Epithelial cell of proximal tubule (primary cell): ENCODE measurements at regions not wholly inside any gene's neighbourhood (a gene's known extent, or its start where the extent isn't known, plus 50 kb on each side); places are given as distances from the start of the nearest gene placed in this dataset.
"Not testable (repeated sequence)": the region's sequence is repeated elsewhere in the genome, so short reads cannot be mapped to it uniquely, and the experiment has no call there.

Experiments used
- DNase-seq: peaks from one replicate; pipeline ENCODE4 v3.0.0-alpha.2; 2011; ENCODE audit warnings: low read depth
- H3K4me3 ChIP-seq: 2 replicates; pipeline ENCODE4 v1.5.1; 2011; ENCODE audit warnings: low read depth, mild to moderate bottlenecking, low read length
- TF ChIP-seq, protein P1 (sequence below): conservative IDR thresholded peaks from 2 replicates; pipeline ENCODE4 v1.5.1; 2012; ENCODE audit warnings: low read depth, mild to moderate bottlenecking, low read length

- no peak for DNase-seq
- TF ChIP-seq, protein P1, sequence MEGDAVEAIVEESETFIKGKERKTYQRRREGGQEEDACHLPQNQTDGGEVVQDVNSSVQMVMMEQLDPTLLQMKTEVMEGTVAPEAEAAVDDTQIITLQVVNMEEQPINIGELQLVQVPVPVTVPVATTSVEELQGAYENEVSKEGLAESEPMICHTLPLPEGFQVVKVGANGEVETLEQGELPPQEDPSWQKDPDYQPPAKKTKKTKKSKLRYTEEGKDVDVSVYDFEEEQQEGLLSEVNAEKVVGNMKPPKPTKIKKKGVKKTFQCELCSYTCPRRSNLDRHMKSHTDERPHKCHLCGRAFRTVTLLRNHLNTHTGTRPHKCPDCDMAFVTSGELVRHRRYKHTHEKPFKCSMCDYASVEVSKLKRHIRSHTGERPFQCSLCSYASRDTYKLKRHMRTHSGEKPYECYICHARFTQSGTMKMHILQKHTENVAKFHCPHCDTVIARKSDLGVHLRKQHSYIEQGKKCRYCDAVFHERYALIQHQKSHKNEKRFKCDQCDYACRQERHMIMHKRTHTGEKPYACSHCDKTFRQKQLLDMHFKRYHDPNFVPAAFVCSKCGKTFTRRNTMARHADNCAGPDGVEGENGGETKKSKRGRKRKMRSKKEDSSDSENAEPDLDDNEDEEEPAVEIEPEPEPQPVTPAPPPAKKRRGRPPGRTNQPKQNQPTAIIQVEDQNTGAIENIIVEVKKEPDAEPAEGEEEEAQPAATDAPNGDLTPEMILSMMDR = no peak
- no peak overlapping the region for H3K4me3 ChIP-seq
Measured at GRCh38 chr14:40986655-40987054, 620.0 kb upstream of the LRFN5 start.

DNA sequence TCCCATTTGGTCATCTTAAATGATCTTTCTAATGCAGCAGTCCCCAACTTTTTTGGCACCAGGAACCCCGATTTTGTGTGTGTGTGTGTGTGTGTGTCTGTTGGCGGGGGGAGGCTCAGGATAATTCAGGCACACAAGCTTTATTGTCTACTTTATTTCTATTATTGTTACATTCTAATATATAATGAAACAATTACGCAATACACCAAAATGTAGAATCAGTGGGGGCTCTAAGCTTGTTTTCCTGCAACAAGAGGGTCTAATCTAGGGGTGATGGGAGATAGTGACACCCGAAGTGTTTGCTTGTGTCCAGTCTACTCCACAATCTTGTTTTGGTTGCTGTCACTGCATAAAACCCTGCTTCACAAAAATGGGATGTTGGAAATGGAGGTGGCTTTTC is 621.1 kb upstream of the LRFN5 start:
- no peak overlapping the region for H3K4me3 ChIP-seq
- no peak for DNase-seq
- TF ChIP-seq, protein P1 = no peak

DNA sequence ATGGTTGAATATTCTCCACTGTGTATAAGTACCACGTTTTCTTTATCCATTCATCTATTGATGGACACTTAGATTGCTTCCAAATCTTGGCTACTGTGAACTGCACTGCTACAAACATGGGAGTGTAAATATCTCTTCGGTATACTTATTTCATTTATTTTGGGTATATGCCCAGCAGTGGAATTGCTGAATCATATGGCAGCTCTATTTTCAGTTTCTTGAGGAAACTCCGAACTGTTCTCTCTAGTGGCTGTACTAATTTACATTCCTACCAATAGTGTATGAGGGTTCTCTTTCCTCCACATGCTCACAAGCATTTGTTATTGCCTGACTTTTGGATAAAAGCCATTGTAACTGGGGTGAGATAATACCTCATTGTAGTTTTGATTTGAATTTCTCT is 623.1 kb upstream of the LRFN5 start:
- TF ChIP-seq, protein P1 = no peak
- DNase-seq = no peak
- no peak overlapping the region for H3K4me3 ChIP-seq

DNA sequence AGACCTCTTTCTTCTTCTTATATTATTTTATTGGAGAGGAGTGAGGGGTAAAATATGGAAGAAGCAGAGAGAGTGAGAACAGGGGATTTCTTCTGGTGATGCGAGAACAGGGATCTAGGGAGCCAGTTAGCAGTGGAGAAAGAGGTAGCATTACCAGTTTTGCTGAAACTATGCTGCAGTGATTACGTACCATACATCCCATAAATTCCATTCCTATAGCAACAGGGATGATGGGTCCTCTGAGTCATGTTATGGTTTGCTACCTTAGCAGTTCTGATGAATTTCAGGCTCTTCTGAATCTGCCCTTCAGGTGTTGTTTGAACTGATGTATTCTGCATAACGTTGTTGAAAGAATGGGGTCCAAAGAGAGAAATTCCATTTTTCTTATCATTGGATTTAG is 625.4 kb upstream of the LRFN5 start:
- H3K4me3 ChIP-seq = no peak overlapping the region
- DNase-seq = no peak
- TF ChIP-seq, protein P1 = no peak

GRCh38 chr14:40960257-40960656 is 646.4 kb upstream of the LRFN5 start:
- not testable (repeated sequence) for DNase-seq

DNA sequence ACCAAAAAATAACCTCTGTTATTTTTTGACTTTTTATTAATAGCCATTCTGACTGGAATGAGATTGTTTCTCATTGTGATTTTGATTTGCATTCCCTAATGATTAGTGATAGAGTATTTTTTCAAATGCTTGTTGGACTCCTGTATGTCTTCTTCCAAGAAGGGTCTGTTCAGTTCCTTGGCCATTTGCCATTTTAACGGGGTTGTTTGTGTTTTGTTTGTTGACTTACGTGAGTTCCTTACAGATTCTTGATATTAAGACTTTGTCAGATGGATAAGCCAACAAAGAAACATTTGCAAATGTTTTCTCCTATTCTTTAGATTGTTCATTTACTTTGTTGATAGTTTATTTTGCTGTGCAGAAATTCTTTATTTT is 651.6 kb upstream of the LRFN5 start:
- TF ChIP-seq, protein P1 = no peak
- no peak for DNase-seq
- no peak overlapping the region for H3K4me3 ChIP-seq

More at GRCh38 chr14:40960257-40960656, 646.4 kb upstream of the LRFN5 start:
- H3K4me3 ChIP-seq = not testable (repeated sequence)

- not testable (repeated sequence) for DNase-seq
Measured at GRCh38 chr14:40954448-40955130, 652.1 kb upstream of the LRFN5 start.

DNA sequence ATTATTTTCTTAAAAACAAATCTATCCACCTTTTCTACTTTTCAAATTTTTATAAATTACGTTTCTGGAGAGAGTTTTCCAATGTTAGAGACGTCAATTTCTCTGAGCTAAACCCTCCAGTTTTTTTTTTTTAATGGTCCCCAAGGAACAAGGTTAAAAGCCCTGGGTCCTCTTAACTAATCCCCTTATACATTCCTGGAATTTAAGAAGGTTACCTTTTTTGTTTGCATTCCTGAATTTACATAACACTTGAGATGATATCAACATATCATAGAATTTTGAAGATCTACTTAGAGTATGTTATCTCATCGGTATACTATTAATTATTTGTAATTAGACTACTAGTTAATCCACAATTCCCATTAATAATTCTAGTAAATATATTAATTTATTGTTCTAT is 662.2 kb upstream of the LRFN5 start:
- no peak overlapping the region for H3K4me3 ChIP-seq
- no peak for DNase-seq
- TF ChIP-seq, protein P1 = no peak

More at GRCh38 chr14:40954448-40955130, 652.1 kb upstream of the LRFN5 start:
- H3K4me3 ChIP-seq = not testable (repeated sequence)
